Panc1 (cell line): ENCODE measurements at regions not wholly inside any gene's neighbourhood (a gene's known extent, or its start where the extent isn't known, plus 50 kb on each side); places are given as distances from the start of the nearest gene placed in this dataset.

Experiments used
- POLR2AphosphoS5 ChIP-seq: IDR thresholded peaks from 2 replicates; pipeline ENCODE4 v1.6.1; 2012; ENCODE audit warnings: mild to moderate bottlenecking, low read depth, low read length, moderate library complexity
- SIN3A ChIP-seq: IDR thresholded peaks from 2 replicates; pipeline ENCODE4 v1.6.1; 2012; ENCODE audit warnings: low read depth, mild to moderate bottlenecking, low read length, moderate library complexity, borderline replicate concordance; ENCODE audit not compliant: insufficient read depth
- TF ChIP-seq, protein P1 (sequence below): fragments of 450-650 bp; IDR thresholded peaks from 2 replicates; pipeline ENCODE4 v1.5.1; 2017; ENCODE audit warnings: mild to moderate bottlenecking
- TF ChIP-seq, protein P2 (sequence below), 2 experiments: IDR thresholded peaks; 2 replicates each; pipeline ENCODE4 v1.6.1; 2011 to 2012; ENCODE audit warnings: low read depth in 2 of 2, control low read depth in 1 of 2, low read length in 1 of 2, mild to moderate bottlenecking in 1 of 2, moderate library complexity in 1 of 2; ENCODE audit not compliant: insufficient read depth in 1 of 2

DNA sequence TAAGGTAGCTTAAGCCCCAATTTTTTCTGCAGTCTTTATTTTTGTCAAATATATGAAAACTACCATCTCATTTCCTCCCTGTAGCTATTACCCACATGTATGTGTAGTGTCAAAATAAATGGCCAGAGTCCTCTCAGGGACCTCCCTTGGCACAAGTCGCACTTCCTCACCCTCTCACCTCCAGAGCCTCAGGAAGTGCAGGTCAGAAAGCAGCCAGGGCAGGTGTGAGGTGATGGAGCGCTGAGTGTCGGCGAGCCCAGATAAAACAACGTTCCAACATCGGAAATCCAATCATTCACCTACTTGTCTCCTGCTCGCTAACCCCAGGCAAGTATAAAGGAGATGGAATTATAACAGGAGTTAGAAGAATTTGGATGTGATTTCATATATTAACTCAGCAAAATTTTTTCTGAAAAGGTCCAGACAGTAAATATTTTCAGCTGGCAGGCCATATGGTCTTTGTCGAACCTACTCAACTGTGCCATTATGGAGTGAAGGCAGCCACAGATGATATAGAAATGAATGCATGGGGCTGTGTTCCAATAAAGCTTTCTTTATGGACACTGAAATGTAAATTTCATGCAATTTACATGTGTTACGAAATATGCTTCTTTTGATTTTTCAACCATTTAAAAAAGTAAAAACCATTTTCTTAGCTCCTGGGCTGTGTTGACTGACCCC, 76.8 kb upstream of the ERG start:
- TF ChIP-seq, protein P1, sequence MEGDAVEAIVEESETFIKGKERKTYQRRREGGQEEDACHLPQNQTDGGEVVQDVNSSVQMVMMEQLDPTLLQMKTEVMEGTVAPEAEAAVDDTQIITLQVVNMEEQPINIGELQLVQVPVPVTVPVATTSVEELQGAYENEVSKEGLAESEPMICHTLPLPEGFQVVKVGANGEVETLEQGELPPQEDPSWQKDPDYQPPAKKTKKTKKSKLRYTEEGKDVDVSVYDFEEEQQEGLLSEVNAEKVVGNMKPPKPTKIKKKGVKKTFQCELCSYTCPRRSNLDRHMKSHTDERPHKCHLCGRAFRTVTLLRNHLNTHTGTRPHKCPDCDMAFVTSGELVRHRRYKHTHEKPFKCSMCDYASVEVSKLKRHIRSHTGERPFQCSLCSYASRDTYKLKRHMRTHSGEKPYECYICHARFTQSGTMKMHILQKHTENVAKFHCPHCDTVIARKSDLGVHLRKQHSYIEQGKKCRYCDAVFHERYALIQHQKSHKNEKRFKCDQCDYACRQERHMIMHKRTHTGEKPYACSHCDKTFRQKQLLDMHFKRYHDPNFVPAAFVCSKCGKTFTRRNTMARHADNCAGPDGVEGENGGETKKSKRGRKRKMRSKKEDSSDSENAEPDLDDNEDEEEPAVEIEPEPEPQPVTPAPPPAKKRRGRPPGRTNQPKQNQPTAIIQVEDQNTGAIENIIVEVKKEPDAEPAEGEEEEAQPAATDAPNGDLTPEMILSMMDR, result no peak
- TF ChIP-seq POLR2AphosphoS5 (no peak), SIN3A (no peak)
- TF ChIP-seq, protein P2, sequence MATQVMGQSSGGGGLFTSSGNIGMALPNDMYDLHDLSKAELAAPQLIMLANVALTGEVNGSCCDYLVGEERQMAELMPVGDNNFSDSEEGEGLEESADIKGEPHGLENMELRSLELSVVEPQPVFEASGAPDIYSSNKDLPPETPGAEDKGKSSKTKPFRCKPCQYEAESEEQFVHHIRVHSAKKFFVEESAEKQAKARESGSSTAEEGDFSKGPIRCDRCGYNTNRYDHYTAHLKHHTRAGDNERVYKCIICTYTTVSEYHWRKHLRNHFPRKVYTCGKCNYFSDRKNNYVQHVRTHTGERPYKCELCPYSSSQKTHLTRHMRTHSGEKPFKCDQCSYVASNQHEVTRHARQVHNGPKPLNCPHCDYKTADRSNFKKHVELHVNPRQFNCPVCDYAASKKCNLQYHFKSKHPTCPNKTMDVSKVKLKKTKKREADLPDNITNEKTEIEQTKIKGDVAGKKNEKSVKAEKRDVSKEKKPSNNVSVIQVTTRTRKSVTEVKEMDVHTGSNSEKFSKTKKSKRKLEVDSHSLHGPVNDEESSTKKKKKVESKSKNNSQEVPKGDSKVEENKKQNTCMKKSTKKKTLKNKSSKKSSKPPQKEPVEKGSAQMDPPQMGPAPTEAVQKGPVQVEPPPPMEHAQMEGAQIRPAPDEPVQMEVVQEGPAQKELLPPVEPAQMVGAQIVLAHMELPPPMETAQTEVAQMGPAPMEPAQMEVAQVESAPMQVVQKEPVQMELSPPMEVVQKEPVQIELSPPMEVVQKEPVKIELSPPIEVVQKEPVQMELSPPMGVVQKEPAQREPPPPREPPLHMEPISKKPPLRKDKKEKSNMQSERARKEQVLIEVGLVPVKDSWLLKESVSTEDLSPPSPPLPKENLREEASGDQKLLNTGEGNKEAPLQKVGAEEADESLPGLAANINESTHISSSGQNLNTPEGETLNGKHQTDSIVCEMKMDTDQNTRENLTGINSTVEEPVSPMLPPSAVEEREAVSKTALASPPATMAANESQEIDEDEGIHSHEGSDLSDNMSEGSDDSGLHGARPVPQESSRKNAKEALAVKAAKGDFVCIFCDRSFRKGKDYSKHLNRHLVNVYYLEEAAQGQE (IDR thresholded peaks at IDR 0.05; ENCODE audit: insufficient read depth in 1 of 2, low read depth in 2 of 2, low read length in 1 of 2), result no peak
